ES-I3 (cell line): ENCODE measurements at regions not wholly inside any gene's neighbourhood (a gene's known extent, or its start where the extent isn't known, plus 50 kb on each side); places are given as distances from the start of the nearest gene placed in this dataset.

ENCODE experiments used
- H3K36me3 ChIP-seq: 2 replicates; pipeline ENCODE4 v1.6.1; 2013; ENCODE audit warnings: mild to moderate bottlenecking, low read length, control low read depth, moderate library complexity; ENCODE audit not compliant: insufficient read depth
- H3K4me1 ChIP-seq: 2 replicates; pipeline ENCODE4 v1.6.1; 2013; ENCODE audit warnings: mild to moderate bottlenecking, control low read depth, low read length; ENCODE audit not compliant: insufficient read depth
- H3K9ac ChIP-seq: 2 replicates; pipeline ENCODE4 v1.6.1; 2013; ENCODE audit warnings: low read depth, mild to moderate bottlenecking, low read length, moderate library complexity
- H3K9me3 ChIP-seq: 2 replicates; pipeline ENCODE4 v1.6.1; 2013; ENCODE audit warnings: mild to moderate bottlenecking, low read length, moderate library complexity; ENCODE audit not compliant: control insufficient read depth, insufficient read depth

DNA sequence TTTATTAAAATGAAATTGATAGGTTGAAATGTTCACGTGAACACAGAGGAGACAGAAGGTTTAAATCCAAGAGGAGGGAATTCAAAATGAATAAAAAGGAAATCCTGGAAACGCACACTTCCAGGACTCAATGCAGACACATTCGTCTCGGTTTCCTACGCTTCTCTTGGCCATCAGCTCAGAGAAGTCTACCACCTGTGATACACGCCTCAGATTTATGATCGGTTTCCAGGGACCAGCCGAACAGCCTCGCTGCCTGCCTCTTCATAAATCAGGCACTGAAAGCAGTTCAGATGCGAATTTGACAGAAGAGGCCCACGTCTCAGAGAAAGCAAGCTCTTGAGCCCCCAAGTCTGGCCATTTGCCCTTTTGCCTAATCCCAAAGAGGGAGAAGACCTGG lies 125.5 kb upstream of the IRX3 start:
- Histone ChIP-seq H3K9ac (no peak overlapping the region), H3K9me3 (no peaks in the 10 kb centered on the region; the same call in 1 of the 2 replicates), H3K36me3 (no peaks in the 10 kb centered on the region), H3K4me1 (no peaks in the 10 kb centered on the region)

DNA sequence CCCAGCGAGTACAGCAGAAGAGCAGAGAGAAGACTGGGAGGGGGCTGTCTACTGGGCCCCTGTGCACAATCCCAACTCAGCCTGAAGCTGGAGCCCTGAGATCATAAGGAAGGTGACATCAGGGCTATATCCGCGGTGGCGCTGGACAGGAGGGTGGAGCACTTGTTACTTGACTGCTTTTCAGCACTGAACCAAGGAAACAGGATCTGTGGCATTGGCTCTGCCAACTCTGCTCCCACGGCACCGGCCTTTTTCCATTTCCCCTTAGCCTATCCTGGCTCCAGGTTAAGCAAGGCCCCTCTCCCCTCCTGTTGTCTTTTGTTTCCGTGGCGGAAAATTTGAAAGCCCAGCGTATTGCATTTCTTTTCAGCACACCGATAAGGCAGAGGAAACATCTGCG lies 125.0 kb upstream of the IRX3 start:
- Histone ChIP-seq H3K4me1 (no peaks in the 10 kb centered on the region), H3K9me3 (no peaks in the 10 kb centered on the region; the same call in 1 of the 2 replicates), H3K36me3 (no peaks in the 10 kb centered on the region), H3K9ac (no peak overlapping the region)

DNA sequence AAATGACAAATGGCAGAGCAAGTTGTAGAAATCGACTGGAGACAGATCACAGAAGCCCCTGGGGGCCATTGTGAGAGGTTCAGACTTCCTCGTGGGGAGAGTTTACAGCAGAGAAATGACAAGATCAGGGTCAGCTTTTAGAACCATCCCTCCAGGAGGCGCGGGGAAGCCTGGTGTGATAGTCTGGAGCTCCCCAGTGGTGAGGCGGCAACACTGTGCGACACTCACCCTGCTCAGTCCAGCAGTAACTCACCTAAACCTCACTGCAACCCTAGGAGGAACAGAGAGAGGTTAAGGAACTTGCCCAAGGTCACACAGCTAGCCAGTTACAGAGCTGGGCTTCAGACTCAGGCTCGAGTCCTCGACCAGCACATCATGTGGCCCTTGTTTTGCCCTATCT lies 123.4 kb upstream of the IRX3 start:
- H3K4me1 ChIP-seq: no peaks in the 10 kb centered on the region

DNA sequence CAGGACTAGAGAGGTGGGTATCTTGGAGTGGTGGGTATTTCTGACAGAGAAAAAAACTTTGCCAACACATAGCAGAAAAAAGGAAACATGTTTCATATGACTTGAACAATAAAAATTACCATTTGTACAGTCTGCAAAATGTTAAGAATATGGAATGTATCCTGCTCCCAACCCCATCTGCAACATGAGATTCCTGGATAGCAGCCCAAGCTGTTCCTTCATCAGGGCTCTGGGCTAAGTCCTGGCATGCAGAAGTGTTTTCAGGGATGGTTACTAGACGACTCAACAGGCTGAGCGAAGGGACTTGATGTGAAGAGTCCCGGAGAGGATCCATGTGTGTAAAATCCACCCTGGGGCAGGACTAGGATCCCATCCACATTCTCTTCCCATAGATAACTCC lies 121.0 kb upstream of the IRX3 start:
- no peaks in the 10 kb centered on the region for H3K4me1 ChIP-seq
- no peak overlapping the region for H3K9ac ChIP-seq
- no peaks in the 10 kb centered on the region for H3K36me3 ChIP-seq
- no peaks in the 10 kb centered on the region for H3K9me3 ChIP-seq

More for the DNA sequence above, 123.4 kb upstream of the IRX3 start:
- Histone ChIP-seq H3K9ac (no peak overlapping the region), H3K36me3 (no peaks in the 10 kb centered on the region), H3K9me3 (no peaks in the 10 kb centered on the region)

DNA sequence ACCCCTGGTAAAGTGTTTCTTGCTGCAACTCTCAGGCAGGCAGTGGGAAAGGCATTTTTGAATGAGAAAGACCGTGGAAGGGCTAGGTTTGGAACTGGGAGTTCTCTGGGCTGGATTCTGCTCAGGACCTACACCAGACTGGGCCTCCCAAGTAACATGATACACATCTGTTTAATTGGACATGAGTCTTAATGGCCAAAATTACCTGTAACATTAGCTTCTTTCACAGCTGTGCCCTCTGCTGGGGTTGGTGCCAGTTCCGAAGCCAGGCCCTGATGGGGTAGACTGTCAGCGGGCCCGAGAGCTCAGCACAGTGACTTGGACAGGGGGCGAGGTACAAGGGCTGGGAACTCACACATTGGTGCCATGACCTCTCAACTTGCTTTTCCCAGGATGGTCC lies 118.9 kb upstream of the IRX3 start:
- no peaks in the 10 kb centered on the region for H3K4me1 ChIP-seq
- H3K9ac ChIP-seq: no peak overlapping the region
- H3K9me3 ChIP-seq: no peaks in the 10 kb centered on the region
- H3K36me3 ChIP-seq: no peaks in the 10 kb centered on the region

DNA sequence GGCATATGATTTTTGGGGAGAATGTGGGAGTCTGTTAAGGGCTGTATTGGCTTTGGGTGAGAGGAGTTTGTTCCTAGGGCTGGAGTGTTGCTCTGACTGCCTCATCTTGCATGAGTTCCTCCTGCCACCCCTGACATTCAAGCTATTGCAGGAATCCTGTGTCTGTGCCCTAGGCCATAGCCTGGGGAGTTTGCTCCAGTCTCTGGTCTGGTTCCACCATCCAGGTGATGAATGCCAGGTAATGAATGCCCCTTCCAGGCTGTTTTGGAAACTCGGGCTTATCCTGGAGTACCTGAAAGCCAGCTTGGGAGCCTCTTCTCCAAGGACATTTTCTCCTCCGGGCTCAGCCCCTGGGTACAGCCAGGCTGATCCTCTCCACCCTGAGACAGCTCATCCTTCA lies 117.0 kb upstream of the IRX3 start:
- Histone ChIP-seq H3K9me3 (no peaks in the 10 kb centered on the region), H3K36me3 (no peaks in the 10 kb centered on the region), H3K4me1 (no peaks in the 10 kb centered on the region), H3K9ac (no peak overlapping the region)

DNA sequence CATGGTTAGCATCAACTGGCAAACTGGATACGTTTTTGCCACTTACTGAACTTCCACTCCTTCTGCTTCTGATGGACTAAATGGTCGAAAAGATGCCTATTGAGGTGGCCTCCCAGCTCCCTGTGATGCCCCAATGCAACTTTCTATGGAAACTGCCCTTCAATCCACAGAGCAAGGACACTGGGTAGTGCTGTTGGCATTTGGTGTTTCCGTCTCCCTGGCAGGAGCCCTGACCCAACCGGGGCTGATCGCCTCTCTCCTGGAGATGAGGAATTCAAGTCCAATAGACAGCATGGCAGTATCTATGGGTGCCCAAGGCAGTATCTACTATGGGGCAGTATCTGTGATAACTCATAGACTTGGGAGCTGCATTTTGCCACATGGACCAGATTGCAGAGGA lies 116.3 kb upstream of the IRX3 start:
- no peaks in the 10 kb centered on the region for H3K36me3 ChIP-seq
- no peaks in the 10 kb centered on the region for H3K9me3 ChIP-seq
- H3K4me1 ChIP-seq: no peaks in the 10 kb centered on the region
- no peak overlapping the region for H3K9ac ChIP-seq

DNA sequence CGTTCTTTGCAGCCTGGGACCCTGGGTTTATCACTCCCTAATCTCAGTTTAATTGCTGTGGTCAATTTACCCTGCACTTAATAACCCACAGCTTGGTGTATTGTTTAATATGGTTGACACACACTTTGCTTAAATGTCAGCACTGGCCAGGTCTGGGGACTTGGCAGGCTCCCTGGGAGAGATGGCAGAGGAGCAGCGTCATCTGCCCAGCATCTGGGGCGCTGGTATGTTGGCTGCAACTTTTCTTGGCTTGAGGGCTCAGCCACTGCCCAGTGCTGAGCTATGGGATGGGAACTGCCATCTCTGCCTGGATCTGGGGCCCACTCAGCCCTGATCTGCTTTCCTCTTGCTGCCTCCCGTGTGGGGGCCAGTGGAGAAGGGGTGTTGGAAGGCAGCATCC lies 115.7 kb upstream of the IRX3 start:
- H3K36me3 ChIP-seq: no peaks in the 10 kb centered on the region
- H3K4me1 ChIP-seq: no peaks in the 10 kb centered on the region
- H3K9ac ChIP-seq: no peak overlapping the region
- no peaks in the 10 kb centered on the region for H3K9me3 ChIP-seq

DNA sequence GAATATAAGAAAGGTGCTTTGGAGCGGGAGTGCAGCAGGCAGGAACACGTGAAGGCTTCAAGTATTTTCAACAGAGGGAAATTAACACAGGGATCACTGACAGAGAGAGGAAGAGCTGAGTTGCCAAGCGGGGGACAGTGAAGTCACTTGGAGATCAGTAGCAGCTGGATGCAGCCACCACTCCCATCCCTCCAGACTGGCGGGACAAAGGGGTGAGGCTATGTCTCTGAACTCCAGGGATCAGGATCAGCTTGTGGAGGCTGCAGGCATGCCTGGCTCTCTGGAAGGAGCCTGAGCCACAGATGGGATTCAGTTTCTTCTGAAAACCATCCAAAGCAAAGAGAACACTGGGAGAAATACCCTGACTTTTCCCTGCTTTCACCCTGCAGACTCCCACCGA lies 113.7 kb upstream of the IRX3 start:
- no peaks in the 10 kb centered on the region for H3K4me1 ChIP-seq
- no peaks in the 10 kb centered on the region for H3K36me3 ChIP-seq
- no peaks in the 10 kb centered on the region for H3K9me3 ChIP-seq
- H3K9ac ChIP-seq: no peak overlapping the region

DNA sequence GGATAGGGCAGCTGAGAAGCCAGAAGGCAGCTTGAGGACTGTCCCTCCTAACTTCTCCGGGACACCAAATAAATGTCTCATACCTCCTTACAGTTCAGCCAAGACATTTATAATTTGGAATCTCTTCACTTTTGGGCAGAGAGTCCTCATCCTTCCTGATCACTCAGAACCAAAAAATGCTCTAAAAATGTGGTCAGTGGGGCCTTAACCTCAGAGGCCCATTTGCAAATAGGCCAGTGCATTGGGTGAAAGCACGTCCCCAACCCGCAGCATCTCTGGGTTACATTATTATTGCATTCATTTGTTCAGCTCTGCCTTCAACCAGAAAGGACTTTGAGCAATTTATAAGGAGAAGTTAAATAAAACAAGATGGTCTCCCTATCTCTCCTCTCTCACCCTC lies 112.4 kb upstream of the IRX3 start:
- no peaks in the 10 kb centered on the region for H3K36me3 ChIP-seq
- no peaks in the 10 kb centered on the region for H3K9me3 ChIP-seq
- H3K9ac ChIP-seq: no peak overlapping the region
- no peaks in the 10 kb centered on the region for H3K4me1 ChIP-seq

DNA sequence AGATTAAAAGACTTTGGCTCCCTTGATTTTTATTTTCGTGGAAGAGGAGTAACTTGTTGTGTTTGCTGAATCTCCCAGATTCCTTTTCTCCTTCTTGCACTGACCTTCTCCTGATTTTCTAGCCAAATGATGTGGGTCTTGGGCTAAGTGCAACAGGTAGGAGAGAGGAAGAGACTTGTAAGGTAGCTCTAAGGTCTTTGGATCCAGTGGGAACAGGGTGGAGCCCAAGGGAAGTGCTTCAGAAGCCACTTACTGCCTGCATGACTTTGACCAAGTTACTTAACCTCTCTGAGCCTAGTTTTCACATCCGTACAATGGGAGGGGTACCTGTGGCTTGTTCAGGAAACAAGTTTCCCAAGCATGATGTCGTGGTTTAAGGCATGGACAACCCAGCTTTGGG lies 111.3 kb upstream of the IRX3 start:
- no peaks in the 10 kb centered on the region for H3K9me3 ChIP-seq
- no peak overlapping the region for H3K9ac ChIP-seq
- no peaks in the 10 kb centered on the region for H3K36me3 ChIP-seq
- H3K4me1 ChIP-seq: no peaks in the 10 kb centered on the region

DNA sequence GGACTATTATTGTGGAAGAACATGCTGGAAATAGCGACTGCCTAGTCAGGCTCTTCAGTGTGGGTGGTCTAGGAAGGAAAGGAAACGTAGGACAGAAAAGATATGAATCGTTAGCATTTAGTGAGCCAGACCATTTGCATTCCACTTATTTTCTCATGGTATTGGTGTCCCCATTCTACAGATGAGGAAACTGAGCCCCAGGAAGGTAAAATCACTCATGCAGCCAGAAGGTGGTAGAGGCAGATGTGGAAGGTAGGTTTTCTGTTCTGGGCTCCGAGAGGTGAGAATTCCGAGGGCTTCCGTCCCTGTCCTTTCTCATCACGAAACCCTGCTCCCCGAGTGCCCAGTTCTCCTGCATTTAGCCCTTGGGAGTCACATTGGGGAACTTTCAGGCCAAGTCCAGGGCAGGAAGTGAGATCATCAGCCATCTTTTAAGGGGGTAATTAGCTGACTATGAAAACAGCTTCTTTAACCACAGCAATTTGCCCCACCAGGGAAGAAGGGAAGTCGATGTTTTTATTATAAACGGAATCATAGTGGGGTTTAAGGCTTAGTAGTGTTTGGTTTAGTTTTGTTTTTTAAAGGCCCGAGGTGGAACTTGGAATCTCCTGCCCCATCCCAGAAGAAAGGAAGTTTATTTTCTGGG lies 110.7 kb upstream of the IRX3 start:
- H3K9me3 ChIP-seq: no peaks in the 10 kb centered on the region
- no peaks in the 10 kb centered on the region for H3K36me3 ChIP-seq
- H3K9ac ChIP-seq: no peak overlapping the region
- no peaks in the 10 kb centered on the region for H3K4me1 ChIP-seq

DNA sequence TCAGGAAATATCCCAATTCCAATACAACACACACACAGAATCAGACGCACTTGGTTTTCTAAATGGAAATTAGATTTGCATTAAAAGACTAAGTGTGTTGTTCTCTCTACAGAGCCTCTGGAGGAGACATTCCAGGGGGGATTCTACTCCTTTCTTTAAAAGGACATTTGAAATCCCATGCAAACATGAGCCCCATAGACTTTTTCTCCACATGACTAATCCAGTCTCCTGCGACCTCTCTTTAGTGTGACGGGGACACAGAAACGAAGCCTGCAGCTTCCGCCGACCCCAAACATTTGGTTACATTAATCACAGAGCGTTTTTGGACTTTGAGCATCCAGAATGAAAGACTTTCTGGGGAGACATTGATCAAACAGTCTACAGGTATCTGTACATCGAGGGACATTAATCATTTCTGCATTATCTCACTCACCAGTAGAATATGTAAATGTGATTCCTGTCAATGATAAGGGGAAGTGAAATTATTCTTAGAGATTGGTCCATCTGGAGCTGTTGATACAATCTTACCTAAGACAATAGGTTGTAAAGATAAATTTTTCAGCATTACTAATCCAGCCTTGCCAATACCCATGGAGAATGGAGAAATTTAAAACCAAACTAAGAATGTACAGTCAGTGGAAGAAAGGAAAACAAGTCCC lies 103.4 kb upstream of the IRX3 start:
- H3K9ac ChIP-seq: no peak overlapping the region
- no peaks in the 10 kb centered on the region for H3K9me3 ChIP-seq
- 0 out of 2 replicates have a peak, but pooled peaks cover 5% of the 10 kb centered on the region for H3K4me1 ChIP-seq
- H3K36me3 ChIP-seq: no peaks in the 10 kb centered on the region

DNA sequence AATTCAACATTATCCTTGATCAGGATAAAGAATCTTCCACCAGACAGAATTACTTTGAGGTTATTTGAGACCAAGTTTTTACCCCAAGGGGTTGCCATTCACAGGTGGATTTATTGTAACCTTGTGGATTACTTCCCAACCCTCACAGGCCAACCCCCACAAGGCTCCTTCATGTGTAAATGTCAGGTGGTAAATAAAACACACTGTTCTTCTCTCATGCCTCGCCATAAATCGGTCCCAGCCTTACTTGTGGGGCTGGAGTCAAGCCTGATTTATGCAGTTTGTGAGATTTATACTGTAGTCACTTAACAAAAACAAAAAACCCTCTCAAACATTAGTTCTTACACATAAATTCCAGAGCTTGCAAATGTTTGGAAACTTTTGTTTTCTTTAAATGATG lies 98.6 kb upstream of the IRX3 start:
- no peak overlapping the region for H3K9ac ChIP-seq
- H3K9me3 ChIP-seq: no peaks in the 10 kb centered on the region; the same call in 1 of the 2 replicates
- no peaks in the 10 kb centered on the region for H3K36me3 ChIP-seq
- H3K4me1 ChIP-seq: 0 out of 2 replicates have a peak, but pooled peaks cover 5% of the 10 kb centered on the region

DNA sequence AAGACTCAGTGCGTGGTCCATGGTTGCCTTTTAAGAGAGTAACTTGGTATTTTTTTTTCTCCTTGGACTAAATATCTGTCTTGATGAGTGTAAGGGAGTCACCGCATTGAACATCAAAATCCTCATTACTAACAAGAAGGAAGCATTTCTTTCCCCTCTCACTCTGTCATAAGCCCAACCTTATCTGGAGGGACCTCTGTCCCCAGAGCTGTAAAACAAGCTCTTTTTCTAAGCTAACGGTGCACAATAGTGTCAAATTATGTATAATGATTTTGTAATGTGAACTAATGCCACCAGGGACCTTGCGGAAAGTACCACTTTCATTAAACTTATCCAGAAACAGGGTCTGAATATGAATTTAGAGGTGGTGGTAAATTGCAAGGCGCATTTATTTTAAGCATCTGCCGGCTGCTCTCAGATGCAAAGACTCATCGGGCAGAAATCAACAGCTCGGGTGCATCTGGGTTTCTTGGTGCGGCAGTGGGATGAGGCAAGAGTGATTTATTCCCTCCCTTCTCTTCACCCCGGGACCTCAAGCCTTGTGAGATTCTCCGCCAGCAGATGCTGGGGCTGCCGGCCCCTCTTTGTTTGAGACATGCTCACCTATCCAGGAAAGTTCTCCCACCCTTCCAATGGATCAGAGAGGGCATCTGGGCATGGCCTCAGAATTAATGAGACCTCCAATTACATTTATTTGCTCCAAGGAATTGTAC lies 95.2 kb upstream of the IRX3 start:
- Histone ChIP-seq H3K4me1 (no peaks in the 10 kb centered on the region), H3K9me3 (no peaks in the 10 kb centered on the region; the same call in 1 of the 2 replicates), H3K9ac (no peak overlapping the region), H3K36me3 (no peaks in the 10 kb centered on the region)
